ENCODE measurements at regions not wholly inside any gene's neighbourhood (a gene's known extent, or its start where the extent isn't known, plus 50 kb on each side); places are given as distances from the start of the nearest gene placed in this dataset.

DNA sequence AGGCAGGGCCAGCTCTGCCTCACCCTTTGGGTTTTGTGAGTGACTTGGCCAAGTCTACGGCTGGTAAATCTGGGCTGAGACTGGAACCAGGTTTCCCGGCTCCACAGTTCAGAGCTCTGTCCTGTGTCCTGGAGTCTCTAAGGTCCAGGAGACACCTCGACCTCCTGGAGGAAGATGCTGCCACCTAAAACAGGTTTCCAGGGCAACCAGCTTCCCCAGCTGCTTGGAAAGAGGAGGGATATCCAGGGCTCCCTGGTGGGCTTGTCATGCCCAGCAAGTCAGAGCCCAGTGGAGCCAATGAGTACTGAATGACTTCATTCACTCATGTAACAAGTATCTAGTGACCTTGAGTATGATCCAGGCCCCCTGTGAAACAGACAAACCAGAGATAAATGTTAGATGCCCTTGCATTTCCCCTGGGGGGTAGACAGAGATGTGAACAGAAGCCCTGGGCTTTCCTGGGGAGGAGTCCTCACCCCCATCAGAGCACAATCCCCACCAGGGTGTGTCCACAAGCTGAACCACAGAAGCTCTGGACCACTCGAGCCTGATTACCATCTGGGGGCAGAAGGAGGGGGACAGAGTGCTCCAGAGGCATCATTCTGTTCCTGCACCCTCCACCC lies 181.2 kb upstream of the RAB4A start:
- ATAC-seq (ENCODE audit: low read depth) (no peak), DNase-seq (ENCODE audit: low spot score in 2 of 2) (no peak)
- Mint-ChIP-seq H3K27me3 (peaks cover 7% of the 10 kb centered on the region), H3K9me3 (no peaks in the 10 kb centered on the region), H3K36me3 (no peaks in the 10 kb centered on the region), H3K4me3 (no peak overlapping the region), H3K4me1 (peaks cover 12% of the 10 kb centered on the region), H3K27ac (no peak overlapping the region)

GRCh38 chr1:229091721-229092136 lies 179.2 kb upstream of the RAB4A start:
- Mint-ChIP-seq H3K27ac (no peak overlapping the region), H3K4me1 (peaks cover 12% of the 10 kb centered on the region), H3K36me3 (no peaks in the 10 kb centered on the region), H3K27me3 (peaks cover 3% of the 10 kb centered on the region), H3K9me3 (no peaks in the 10 kb centered on the region), H3K4me3 (no peak overlapping the region)
- no peak for DNase-seq (ENCODE audit: low spot score in 2 of 2)
- ATAC-seq (ENCODE audit: low read depth) = no peak

DNA sequence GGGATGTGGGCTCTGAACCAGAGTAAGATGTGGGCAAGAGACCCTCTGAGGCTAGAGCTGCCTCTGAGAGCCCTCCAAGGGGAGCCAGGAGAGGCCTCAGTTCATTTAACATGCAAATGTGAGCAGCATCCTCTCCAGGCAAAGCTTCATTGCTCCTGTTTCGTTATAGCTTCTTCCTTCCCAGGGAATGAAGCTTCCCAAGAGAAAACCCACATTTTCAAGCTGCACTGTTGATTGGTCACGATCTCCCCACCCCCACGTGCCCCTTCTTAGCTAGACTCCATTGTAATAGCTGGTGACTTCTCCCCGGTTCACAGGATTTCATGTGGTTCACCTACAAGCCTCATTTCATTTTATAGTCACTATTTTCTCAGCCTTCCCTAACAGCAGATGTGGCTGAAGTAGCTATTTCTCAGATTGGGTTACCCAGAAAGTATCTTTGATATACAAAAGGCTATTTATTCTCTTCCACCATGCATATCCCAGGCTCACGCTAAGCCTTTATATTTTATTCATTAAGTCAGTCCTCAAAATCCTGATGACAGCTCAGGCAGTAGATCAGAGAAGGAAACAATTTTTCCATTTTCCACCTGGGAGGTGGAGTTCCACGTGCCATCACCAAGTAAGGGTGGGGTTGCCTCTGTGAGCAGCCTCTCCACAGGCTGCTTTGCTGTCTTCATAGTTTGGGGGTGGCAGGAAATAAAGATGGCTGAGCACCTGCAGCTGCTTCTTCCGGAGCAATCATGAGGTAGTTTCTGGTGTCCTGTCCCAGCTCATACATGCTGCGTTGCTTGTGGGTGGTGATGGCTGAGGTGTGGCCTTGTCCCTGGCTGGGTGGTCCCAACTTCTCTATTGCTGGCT lies 178.3 kb upstream of the RAB4A start:
- Mint-ChIP-seq H3K27ac (no peak overlapping the region), H3K36me3 (peaks cover under 1% of the 10 kb centered on the region), H3K27me3 (peaks cover 3% of the 10 kb centered on the region), H3K4me1 (peaks cover 12% of the 10 kb centered on the region), H3K4me3 (peak overlapping the region; percentile 18), H3K9me3 (no peaks in the 10 kb centered on the region)
- ATAC-seq (ENCODE audit: low read depth) (peak; percentile 59), DNase-seq (ENCODE audit: low spot score in 2 of 2) (no peak)

DNA sequence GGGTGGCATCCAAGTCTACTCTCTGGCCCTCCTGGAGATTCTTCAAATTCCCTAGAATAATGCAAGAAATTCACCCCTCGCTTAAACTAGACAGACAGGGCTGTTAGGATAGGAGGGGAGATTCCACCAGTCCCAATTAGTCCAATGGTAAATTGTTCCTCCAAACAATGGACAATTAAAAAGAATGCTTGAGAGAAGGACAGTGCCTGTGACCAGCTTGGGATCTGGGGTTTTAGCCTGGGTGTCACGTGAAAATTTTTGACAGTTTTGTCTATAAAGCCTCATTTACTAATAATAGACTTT lies 177.7 kb upstream of the RAB4A start:
- peaks cover 6% of the 10 kb centered on the region for H3K27me3 Mint-ChIP-seq
- ATAC-seq (ENCODE audit: low read depth) = no peak
- H3K27ac Mint-ChIP-seq = no peak overlapping the region
- peaks cover 2% of the 10 kb centered on the region for H3K36me3 Mint-ChIP-seq
- no peaks in the 10 kb centered on the region for H3K9me3 Mint-ChIP-seq
- peaks cover 12% of the 10 kb centered on the region for H3K4me1 Mint-ChIP-seq
- no peak for DNase-seq (ENCODE audit: low spot score in 2 of 2)
- H3K4me3 Mint-ChIP-seq = no peak overlapping the region

- Mint-ChIP-seq H3K9me3 (no peaks in the 10 kb centered on the region), H3K4me3 (no peak overlapping the region), H3K36me3 (peaks cover 2% of the 10 kb centered on the region), H3K4me1 (peaks cover 12% of the 10 kb centered on the region), H3K27ac (no peak overlapping the region), H3K27me3 (peaks cover 4% of the 10 kb centered on the region)
- DNase-seq (ENCODE audit: low spot score in 2 of 2) (no peak), ATAC-seq (ENCODE audit: low read depth) (no peak)
Measured at GRCh38 chr1:229093609-229094336, 177.1 kb upstream of the RAB4A start.

- no peak for ATAC-seq (ENCODE audit: low read depth)
- Mint-ChIP-seq H3K27ac (no peak overlapping the region), H3K36me3 (peaks cover 2% of the 10 kb centered on the region), H3K27me3 (peaks cover 5% of the 10 kb centered on the region), H3K4me1 (peaks cover 12% of the 10 kb centered on the region), H3K4me3 (no peak overlapping the region), H3K9me3 (no peaks in the 10 kb centered on the region)
- DNase-seq (ENCODE audit: low spot score in 2 of 2) = no peak
Measured at GRCh38 chr1:229094476-229095311, 176.2 kb upstream of the RAB4A start.

- Mint-ChIP-seq H3K9me3 (no peaks in the 10 kb centered on the region), H3K36me3 (peaks cover 2% of the 10 kb centered on the region), H3K4me1 (peaks cover 12% of the 10 kb centered on the region)
Measured at GRCh38 chr1:229095325-229095724, 175.6 kb upstream of the RAB4A start.

DNA sequence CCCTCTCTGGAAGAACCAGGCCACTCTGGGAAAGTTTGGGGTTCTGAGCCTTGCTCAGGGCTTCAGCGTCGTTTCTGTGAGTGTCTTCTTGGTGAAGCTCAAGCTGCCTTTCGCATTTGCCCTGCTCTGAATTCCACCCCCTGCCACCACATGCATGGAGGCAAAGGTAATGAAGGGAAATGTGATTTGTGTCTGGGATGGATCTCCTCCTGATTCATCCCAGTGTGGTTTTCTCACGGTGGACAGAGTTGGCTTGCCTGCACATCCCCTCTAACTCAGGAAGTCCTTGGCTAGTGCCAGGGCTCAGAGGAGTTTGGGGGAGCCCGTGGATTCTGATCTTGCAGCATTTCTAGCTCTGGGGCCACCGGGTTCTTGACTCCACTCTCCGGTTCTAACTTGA lies 173.6 kb upstream of the RAB4A start:
- ATAC-seq (ENCODE audit: low read depth) (no peak), DNase-seq (ENCODE audit: low spot score in 2 of 2) (no peak)
- H3K27ac Mint-ChIP-seq = no peak overlapping the region
- peaks cover 2% of the 10 kb centered on the region for H3K36me3 Mint-ChIP-seq
- no peaks in the 10 kb centered on the region for H3K9me3 Mint-ChIP-seq
- H3K4me1 Mint-ChIP-seq = peaks cover 10% of the 10 kb centered on the region
- H3K4me3 Mint-ChIP-seq = no peak overlapping the region
- H3K27me3 Mint-ChIP-seq = peaks cover 11% of the 10 kb centered on the region

More at GRCh38 chr1:229095325-229095724, 175.6 kb upstream of the RAB4A start:
- DNase-seq (ENCODE audit: low spot score in 2 of 2) (no peak), ATAC-seq (ENCODE audit: low read depth) (no peak)
- Mint-ChIP-seq H3K27me3 (peaks cover 5% of the 10 kb centered on the region), H3K4me3 (no peak overlapping the region), H3K27ac (no peak overlapping the region)

DNA sequence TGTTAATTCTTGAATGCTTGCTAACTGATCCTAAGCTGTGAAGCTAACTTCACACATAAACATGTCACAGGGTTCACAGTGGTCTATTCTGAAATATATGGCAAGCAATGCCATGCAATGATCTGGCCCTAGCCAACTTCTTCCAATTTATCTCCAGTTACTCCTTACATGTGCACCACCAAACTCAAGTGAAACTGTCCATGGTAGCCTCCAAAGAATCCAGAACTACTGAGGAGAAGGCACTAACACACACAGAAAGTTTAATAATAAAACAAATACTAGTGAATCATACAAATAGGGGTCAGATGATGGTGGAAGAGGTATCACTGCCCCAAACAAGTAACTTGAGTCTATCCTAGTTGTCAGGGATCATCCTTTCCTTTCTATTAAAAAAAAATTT lies 172.6 kb upstream of the RAB4A start:
- no peaks in the 10 kb centered on the region for H3K9me3 Mint-ChIP-seq
- ATAC-seq (ENCODE audit: low read depth) = no peak
- no peak for DNase-seq (ENCODE audit: low spot score in 2 of 2)
- no peak overlapping the region for H3K27ac Mint-ChIP-seq
- no peak overlapping the region for H3K4me3 Mint-ChIP-seq
- H3K4me1 Mint-ChIP-seq = no peaks in the 10 kb centered on the region
- peaks cover 13% of the 10 kb centered on the region for H3K27me3 Mint-ChIP-seq
- peaks cover 2% of the 10 kb centered on the region for H3K36me3 Mint-ChIP-seq

DNA sequence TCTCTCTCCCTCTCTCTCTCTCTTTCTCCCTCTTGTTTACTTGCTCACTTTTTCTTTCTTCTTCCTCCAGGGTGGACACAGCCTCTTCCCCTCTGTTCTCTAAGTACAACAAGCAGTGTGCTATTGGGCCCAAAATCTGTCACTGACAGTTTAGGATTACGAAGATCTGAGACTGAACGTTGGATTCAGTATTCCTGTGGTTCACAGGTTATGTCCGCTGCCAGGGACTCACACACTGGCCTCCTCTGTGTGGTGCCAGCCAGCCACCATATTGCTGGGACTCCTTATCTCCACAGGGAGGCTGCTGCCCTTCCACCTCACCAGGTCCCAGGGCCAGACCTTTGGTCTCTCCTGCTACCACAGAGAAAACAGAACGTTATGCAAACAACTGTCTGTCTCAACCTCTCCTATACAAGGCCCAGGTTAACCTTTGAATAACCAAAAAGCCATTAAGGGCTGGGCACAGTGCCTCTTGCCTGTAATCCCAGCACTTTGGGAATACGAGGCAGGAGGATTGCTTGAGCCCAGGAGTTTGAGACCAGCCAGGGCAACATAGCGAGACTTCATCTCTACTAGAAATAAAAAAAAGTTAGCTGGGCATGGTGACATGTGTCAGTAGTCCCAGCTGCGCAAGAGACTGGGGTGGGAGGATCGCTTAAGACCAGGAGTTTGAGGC lies 171.9 kb upstream of the RAB4A start:
- DNase-seq (ENCODE audit: low spot score in 2 of 2) = no peak
- no peak overlapping the region for H3K27ac Mint-ChIP-seq

GRCh38 chr1:229101011-229101871 lies 169.7 kb upstream of the RAB4A start:
- no peak overlapping the region for H3K4me3 Mint-ChIP-seq
- no peaks in the 10 kb centered on the region for H3K4me1 Mint-ChIP-seq
- no peak for DNase-seq (ENCODE audit: low spot score in 2 of 2)
- H3K36me3 Mint-ChIP-seq = peaks cover 2% of the 10 kb centered on the region
- H3K27ac Mint-ChIP-seq = no peak overlapping the region
- ATAC-seq (ENCODE audit: low read depth) = no peak
- no peaks in the 10 kb centered on the region for H3K9me3 Mint-ChIP-seq
- H3K27me3 Mint-ChIP-seq = peaks cover 17% of the 10 kb centered on the region

More for the DNA sequence above, 171.9 kb upstream of the RAB4A start:
- H3K36me3 Mint-ChIP-seq = peaks cover 2% of the 10 kb centered on the region
- no peaks in the 10 kb centered on the region for H3K4me1 Mint-ChIP-seq
- no peak for ATAC-seq (ENCODE audit: low read depth)
- peaks cover 13% of the 10 kb centered on the region for H3K27me3 Mint-ChIP-seq
- no peak overlapping the region for H3K4me3 Mint-ChIP-seq
- no peaks in the 10 kb centered on the region for H3K9me3 Mint-ChIP-seq

DNA sequence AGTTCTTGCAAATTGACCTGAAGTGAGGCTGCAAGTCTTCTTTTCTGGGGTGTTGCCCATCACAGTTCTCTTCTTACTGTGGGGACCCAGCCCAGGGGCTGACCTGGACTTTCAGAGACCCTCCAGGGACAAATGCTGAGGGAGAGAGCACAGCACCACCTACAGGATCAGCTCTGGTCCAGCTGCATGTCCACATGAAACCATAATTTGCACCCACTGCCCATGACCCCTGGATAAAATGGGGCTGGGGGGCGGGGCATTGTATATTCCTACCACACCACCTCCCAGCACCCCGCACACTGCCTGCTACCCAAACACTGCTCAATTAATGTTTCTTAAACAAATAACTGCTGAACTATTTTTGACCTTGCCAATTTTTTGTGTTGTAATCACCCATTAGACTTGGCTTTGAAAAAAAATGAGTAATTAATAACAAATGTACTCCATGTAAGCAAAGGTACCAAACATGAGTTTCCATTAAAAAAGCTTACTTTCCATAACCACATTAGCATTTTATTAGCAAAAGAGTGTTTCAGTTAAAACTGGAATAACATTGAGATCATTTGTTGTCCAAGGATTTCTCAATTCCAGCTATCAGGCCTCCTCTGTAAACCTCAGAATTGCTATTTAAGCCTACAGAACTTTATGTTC lies 168.0 kb upstream of the RAB4A start:
- ATAC-seq (ENCODE audit: low read depth) (no peak), DNase-seq (ENCODE audit: low spot score in 2 of 2) (no peak)
- Mint-ChIP-seq H3K4me1 (no peaks in the 10 kb centered on the region), H3K4me3 (no peak overlapping the region), H3K27ac (no peak overlapping the region), H3K27me3 (peaks cover 18% of the 10 kb centered on the region), H3K36me3 (no peaks in the 10 kb centered on the region), H3K9me3 (no peaks in the 10 kb centered on the region)
